ENCODE measurements at regions not wholly inside any gene's neighbourhood (a gene's known extent, or its start where the extent isn't known, plus 50 kb on each side); places are given as distances from the start of the nearest gene placed in this dataset.

DNA sequence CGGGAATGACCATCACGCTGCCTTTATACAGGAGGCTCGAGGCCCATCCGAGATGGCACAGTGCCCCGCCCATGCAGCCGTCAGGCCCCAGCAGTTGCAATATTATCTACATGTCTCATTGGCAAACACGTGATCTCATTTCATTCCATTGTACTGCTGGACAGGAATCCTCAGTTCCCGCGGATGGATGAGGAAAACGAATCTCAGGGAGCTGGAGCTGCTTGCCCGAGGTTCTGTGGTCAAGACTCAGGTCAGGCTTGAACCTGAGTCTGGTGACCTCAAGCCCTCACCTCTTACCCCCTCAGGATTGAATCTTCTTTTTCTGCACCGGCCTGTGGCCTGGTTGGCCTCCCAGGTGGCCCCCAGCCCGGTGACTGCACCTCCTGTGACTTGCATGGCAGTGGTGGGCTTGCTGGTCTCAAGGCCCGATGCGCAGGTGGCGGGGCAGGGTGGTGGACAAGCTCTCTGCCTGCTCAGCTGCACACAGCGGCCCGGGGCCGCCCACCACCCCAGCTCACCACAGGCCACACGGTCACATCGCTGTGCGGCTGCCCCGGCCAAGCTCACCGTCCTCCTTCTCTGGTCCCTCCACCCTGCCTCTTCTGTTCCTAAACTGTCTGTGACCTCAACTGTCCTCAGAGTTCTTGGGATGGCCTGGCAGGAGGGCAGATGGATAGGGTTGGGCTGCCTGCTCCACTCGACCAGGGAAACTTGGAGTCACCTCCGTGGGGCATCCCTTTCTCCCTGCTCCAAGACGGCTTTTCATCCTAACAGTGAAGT lies 52.0 kb upstream of the HS6ST1 start:
- TF ChIP-seq EZH2phosphoT487 (IDR thresholded peaks at IDR 0.05; ENCODE audit: borderline replicate concordance, low read length): no peak
- no peak for TF ChIP-seq EZH2 (IDR thresholded peaks at IDR 0.05; ENCODE audit: low read length, unreplicated experiment)
- TF ChIP-seq, protein P1, sequence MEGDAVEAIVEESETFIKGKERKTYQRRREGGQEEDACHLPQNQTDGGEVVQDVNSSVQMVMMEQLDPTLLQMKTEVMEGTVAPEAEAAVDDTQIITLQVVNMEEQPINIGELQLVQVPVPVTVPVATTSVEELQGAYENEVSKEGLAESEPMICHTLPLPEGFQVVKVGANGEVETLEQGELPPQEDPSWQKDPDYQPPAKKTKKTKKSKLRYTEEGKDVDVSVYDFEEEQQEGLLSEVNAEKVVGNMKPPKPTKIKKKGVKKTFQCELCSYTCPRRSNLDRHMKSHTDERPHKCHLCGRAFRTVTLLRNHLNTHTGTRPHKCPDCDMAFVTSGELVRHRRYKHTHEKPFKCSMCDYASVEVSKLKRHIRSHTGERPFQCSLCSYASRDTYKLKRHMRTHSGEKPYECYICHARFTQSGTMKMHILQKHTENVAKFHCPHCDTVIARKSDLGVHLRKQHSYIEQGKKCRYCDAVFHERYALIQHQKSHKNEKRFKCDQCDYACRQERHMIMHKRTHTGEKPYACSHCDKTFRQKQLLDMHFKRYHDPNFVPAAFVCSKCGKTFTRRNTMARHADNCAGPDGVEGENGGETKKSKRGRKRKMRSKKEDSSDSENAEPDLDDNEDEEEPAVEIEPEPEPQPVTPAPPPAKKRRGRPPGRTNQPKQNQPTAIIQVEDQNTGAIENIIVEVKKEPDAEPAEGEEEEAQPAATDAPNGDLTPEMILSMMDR (conservative IDR thresholded peaks at IDR 0.05; ENCODE audit: low read depth, low read length): no peak
- Histone ChIP-seq H3K9me2 (replicated peaks; ENCODE audit: low read length) (no peaks in the 10 kb centered on the region), H3K79me2 (ENCODE audit: low read length) (no peaks in the 10 kb centered on the region), H3K36me3 (ENCODE audit: low read depth, low read length) (no peaks in the 10 kb centered on the region), H2AFZ (ENCODE audit: low read length) (no peak overlapping the region), H3K9ac (ENCODE audit: low read length) (no peak overlapping the region), H3F3A (ENCODE audit: low read length, unreplicated experiment) (no peaks in the 10 kb centered on the region), H3K27me3 (ENCODE audit: low read length) (peaks cover 18% of the 10 kb centered on the region), H3K4me3 (ENCODE audit: low read length) (no peak overlapping the region), H3K27ac (ENCODE audit: low read length) (no peak overlapping the region), H3K9me3 (ENCODE audit: low read length) (no peaks in the 10 kb centered on the region), H3K4me1 (ENCODE audit: insufficient read depth, low read length) (no peaks in the 10 kb centered on the region), H3K4me2 (ENCODE audit: low read length) (no peak overlapping the region), H4K20me1 (ENCODE audit: low read length) (no peaks in the 10 kb centered on the region)
- no peak for DNase-seq
- no TSS peak for BruUV-seq (replicated peaks)
- intact Hi-C loops (cut with micrococcal nuclease): no loop called here
- ATAC-seq: no peak
- POLR2A ChIA-PET (ENCODE audit: unreplicated experiment): no interaction called here
- CTCF ChIA-PET: no interaction called here

DNA sequence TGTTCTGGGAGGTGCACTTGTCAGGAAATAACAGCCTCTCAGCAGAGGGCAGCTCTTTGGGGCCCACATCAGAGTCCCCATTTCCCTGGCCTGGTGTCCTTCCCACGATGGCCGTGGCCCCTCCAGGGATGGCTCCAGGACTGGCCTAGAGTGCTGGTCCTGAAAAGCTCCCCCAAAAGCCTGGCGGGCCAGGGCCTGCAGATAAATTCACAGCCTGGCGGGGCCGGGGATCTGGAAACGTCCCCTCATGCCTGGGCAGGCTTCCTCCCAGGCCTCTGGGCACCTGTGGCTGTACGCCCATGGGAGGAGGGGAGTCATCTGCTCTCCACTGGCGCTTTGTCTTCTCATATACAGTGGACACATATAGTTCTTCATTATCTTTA lies 52.6 kb upstream of the HS6ST1 start:
- H3K9me3 ChIP-seq (ENCODE audit: low read length): no peaks in the 10 kb centered on the region
- H3K79me2 ChIP-seq (ENCODE audit: low read length): no peaks in the 10 kb centered on the region
- POLR2A ChIA-PET (ENCODE audit: unreplicated experiment): no interaction called here
- no peak overlapping the region for H3K4me3 ChIP-seq (ENCODE audit: low read length)
- no peak overlapping the region for H2AFZ ChIP-seq (ENCODE audit: low read length)
- ATAC-seq (no peak), DNase-seq (no peak)
- H3F3A ChIP-seq (ENCODE audit: low read length, unreplicated experiment): no peaks in the 10 kb centered on the region
- no peaks in the 10 kb centered on the region for H4K20me1 ChIP-seq (ENCODE audit: low read length)
- intact Hi-C loops (cut with micrococcal nuclease): no loop called here
- CTCF ChIA-PET: no interaction called here
- no peak for TF ChIP-seq EZH2phosphoT487 (IDR thresholded peaks at IDR 0.05; ENCODE audit: borderline replicate concordance, low read length)
- no peak overlapping the region for H3K27ac ChIP-seq (ENCODE audit: low read length)
- no peaks in the 10 kb centered on the region for H3K36me3 ChIP-seq (ENCODE audit: low read depth, low read length)
- no peaks in the 10 kb centered on the region for H3K9me2 ChIP-seq (replicated peaks; ENCODE audit: low read length)
- no peak overlapping the region for H3K9ac ChIP-seq (ENCODE audit: low read length)
- H3K4me2 ChIP-seq (ENCODE audit: low read length): no peak overlapping the region
- H3K4me1 ChIP-seq (ENCODE audit: insufficient read depth, low read length): no peaks in the 10 kb centered on the region
- no TSS peak for BruUV-seq (replicated peaks)
- H3K27me3 ChIP-seq (ENCODE audit: low read length): peaks cover 15% of the 10 kb centered on the region

DNA sequence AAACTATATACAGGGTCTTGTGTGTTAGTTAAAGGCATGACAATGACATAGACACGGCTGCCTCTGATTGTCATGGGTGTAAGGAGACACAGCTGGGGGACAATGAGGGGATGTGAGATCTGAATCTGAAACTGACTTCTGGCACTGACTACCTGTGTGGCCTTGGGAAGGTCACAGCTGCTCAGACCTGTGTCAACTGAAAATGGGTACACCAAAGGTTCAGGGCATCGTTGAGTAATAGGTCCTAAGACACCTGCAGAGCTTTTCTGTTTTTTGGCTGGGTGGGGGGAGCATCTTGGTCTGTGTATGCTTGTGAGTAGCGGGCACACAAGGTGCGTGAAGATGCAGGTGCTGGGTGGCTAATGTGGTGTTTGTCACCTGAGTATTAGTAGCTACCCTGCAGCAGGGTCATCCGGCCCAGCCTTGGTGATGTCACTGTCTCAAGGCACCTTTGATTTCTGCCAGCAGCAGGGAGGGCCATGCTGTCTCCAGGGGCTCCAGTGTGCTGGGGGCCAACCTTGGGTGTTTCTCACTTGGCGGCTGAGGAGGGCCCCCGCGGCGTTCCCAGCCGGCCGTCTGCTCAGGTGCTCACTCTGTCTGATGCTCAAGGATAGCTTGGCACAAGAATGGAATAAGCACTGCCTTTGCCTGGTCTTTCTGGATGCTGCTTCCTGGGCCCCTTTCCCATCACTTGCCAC lies 53.1 kb upstream of the HS6ST1 start:
- H3F3A ChIP-seq (ENCODE audit: low read length, unreplicated experiment): no peaks in the 10 kb centered on the region
- TF ChIP-seq, protein P1 (conservative IDR thresholded peaks at IDR 0.05; ENCODE audit: low read depth, low read length): no peak
- TF ChIP-seq EZH2 (IDR thresholded peaks at IDR 0.05; ENCODE audit: low read length, unreplicated experiment) (no peak), EZH2phosphoT487 (IDR thresholded peaks at IDR 0.05; ENCODE audit: borderline replicate concordance, low read length) (no peak)
- ChIA-PET POLR2A (ENCODE audit: unreplicated experiment) (no interaction called here), CTCF (no interaction called here)
- no peaks in the 10 kb centered on the region for H4K20me1 ChIP-seq (ENCODE audit: low read length)
- H3K27ac ChIP-seq (ENCODE audit: low read length): no peak overlapping the region
- no peaks in the 10 kb centered on the region for H3K79me2 ChIP-seq (ENCODE audit: low read length)
- H3K9ac ChIP-seq (ENCODE audit: low read length): no peak overlapping the region
- BruUV-seq (replicated peaks): no TSS peak
- H2AFZ ChIP-seq (ENCODE audit: low read length): no peak overlapping the region
- no peaks in the 10 kb centered on the region for H3K36me3 ChIP-seq (ENCODE audit: low read depth, low read length)
- no peaks in the 10 kb centered on the region for H3K4me1 ChIP-seq (ENCODE audit: insufficient read depth, low read length)
- DNase-seq (no peak), ATAC-seq (no peak)
- H3K9me3 ChIP-seq (ENCODE audit: low read length): no peaks in the 10 kb centered on the region
- intact Hi-C loops (cut with micrococcal nuclease): no loop called here
- peaks cover 11% of the 10 kb centered on the region for H3K27me3 ChIP-seq (ENCODE audit: low read length)
- H3K4me3 ChIP-seq (ENCODE audit: low read length): no peak overlapping the region
- no peak overlapping the region for H3K4me2 ChIP-seq (ENCODE audit: low read length)
- H3K9me2 ChIP-seq (replicated peaks; ENCODE audit: low read length): no peaks in the 10 kb centered on the region
